CD4-positive, CD25-positive, alpha-beta regulatory T cell (primary cell): ENCODE measurements at regions not wholly inside any gene's neighbourhood (a gene's known extent, or its start where the extent isn't known, plus 50 kb on each side); places are given as distances from the start of the nearest gene placed in this dataset.

Experiments used
- ATAC-seq, 2 donors: fragments of 150-1000 bp; cut with Tn5 transposase; one replicate each; pipeline ENCODE4 v1.10.0; 2021; ENCODE audit warnings: low read depth in 2 of 2, moderate number of reproducible peaks in 2 of 2, moderate library complexity in 1 of 2
- DNase-seq, 3 donors: peaks; one replicate each; pipeline versions ENCODE4 v3.0.0 to v3.0.0-alpha.2; 2012 to 2022; ENCODE audit warnings: mixed read lengths in 1 of 3
- H3K27ac ChIP-seq: one replicate; pipeline ENCODE4 v1.7.0; 2013; ENCODE audit warnings: mild to moderate bottlenecking, low read length; ENCODE audit not compliant: insufficient read depth, poor library complexity, severe bottlenecking
- H3K27me3 ChIP-seq: one replicate; pipeline ENCODE4 v1.7.0; 2013; ENCODE audit warnings: low read length; ENCODE audit not compliant: control insufficient read depth, insufficient read depth
- H3K36me3 ChIP-seq: one replicate; pipeline ENCODE4 v1.7.0; 2013; ENCODE audit warnings: mild to moderate bottlenecking, low read length, moderate library complexity; ENCODE audit not compliant: control insufficient read depth, insufficient read depth
- H3K4me1 ChIP-seq: 2 replicates; pipeline ENCODE4 v1.7.0; 2013; ENCODE audit warnings: mild to moderate bottlenecking, low read length; ENCODE audit not compliant: insufficient read depth, control insufficient read depth, poor library complexity, severe bottlenecking
- H3K4me3 ChIP-seq: one replicate; pipeline ENCODE4 v1.7.0; 2013; ENCODE audit warnings: low read depth, mild to moderate bottlenecking, low read length, moderate library complexity
- H3K9me3 ChIP-seq, 2 experiments: 1 replicate in 1 of 2; 2 replicates in 1 of 2; pipeline ENCODE4 v1.7.0; 2013; ENCODE audit warnings: low read length in 2 of 2, mild to moderate bottlenecking in 1 of 2, moderate library complexity in 1 of 2; ENCODE audit not compliant: control insufficient read depth in 2 of 2
- H3K27ac Mint-ChIP-seq, 3 donors: one replicate each; pipeline ENCODE4 v1.8.0; 2020 to 2022; ENCODE audit warnings: mild to moderate bottlenecking in 3 of 3, mixed read lengths in 3 of 3, moderate library complexity in 2 of 3
- H3K27me3 Mint-ChIP-seq: one replicate; pipeline ENCODE4 v1.8.0; 2022; ENCODE audit warnings: mild to moderate bottlenecking, mixed read lengths
- H3K36me3 Mint-ChIP-seq: one replicate; pipeline ENCODE4 v1.8.0; 2020; ENCODE audit warnings: mixed read lengths
- H3K4me1 Mint-ChIP-seq, 4 donors: one replicate each; pipeline ENCODE4 v1.8.0; 2020 to 2022; ENCODE audit warnings: mixed read lengths in 4 of 4, mild to moderate bottlenecking in 1 of 4
- H3K4me3 Mint-ChIP-seq, 4 donors: one replicate each; pipeline ENCODE4 v1.8.0; 2020 to 2022; ENCODE audit warnings: mild to moderate bottlenecking in 4 of 4, mixed read lengths in 4 of 4, moderate library complexity in 3 of 4
- H3K9me3 Mint-ChIP-seq, 7 donors: one replicate each; pipeline ENCODE4 v1.8.0; 2020 to 2022; ENCODE audit warnings: mixed read lengths in 7 of 7, mild to moderate bottlenecking in 3 of 7, moderate library complexity in 2 of 7

GRCh38 chr1:184900507-184900906 is 73.8 kb downstream of the NIBAN1 start:
- peak overlapping the region in 1 of 4 donors; percentile 43 for H3K4me3 Mint-ChIP-seq
- ATAC-seq (no peak), DNase-seq (no peak)
- peaks cover 25 to 68% (median 51%) of the 10 kb centered on the region in 4 donors for H3K4me1 Mint-ChIP-seq
- H3K9me3 ChIP-seq = no peaks in the 10 kb centered on the region
- no peaks in the 10 kb centered on the region for H3K27me3 Mint-ChIP-seq
- peaks cover 0 to 4% (median 0%) of the 10 kb centered on the region in 7 donors for H3K9me3 Mint-ChIP-seq
- no peaks in the 10 kb centered on the region for H3K27me3 ChIP-seq
- H3K36me3 ChIP-seq = peaks cover 29% of the 10 kb centered on the region
- H3K4me3 ChIP-seq = no peak overlapping the region
- H3K27ac ChIP-seq = no peak overlapping the region
- peaks cover 20% of the 10 kb centered on the region for H3K36me3 Mint-ChIP-seq
- H3K4me1 ChIP-seq = peaks cover 19% of the 10 kb centered on the region
- H3K27ac Mint-ChIP-seq = peak overlapping the region in 1 of 3 donors; percentile 24

GRCh38 chr1:184896000-184896399 is 78.3 kb downstream of the NIBAN1 start:
- Mint-ChIP-seq H3K27me3 (no peaks in the 10 kb centered on the region), H3K27ac (peak overlapping the region in 2 of 3 donors; percentile 75 to 87), H3K4me3 (peak overlapping the region in 2 of 4 donors; percentile 32 to 48), H3K9me3 (peaks cover 0 to 3% (median 0%) of the 10 kb centered on the region in 7 donors), H3K4me1 (peaks cover 22 to 63% (median 52%) of the 10 kb centered on the region in 4 donors), H3K36me3 (peaks cover 29% of the 10 kb centered on the region)
- Histone ChIP-seq H3K27ac (peak overlapping the region; percentile 59), H3K27me3 (no peaks in the 10 kb centered on the region), H3K9me3 (no peaks in the 10 kb centered on the region), H3K4me1 (peaks cover 28% of the 10 kb centered on the region), H3K4me3 (peak overlapping the region; percentile 64), H3K36me3 (peaks cover 41% of the 10 kb centered on the region)
- DNase-seq = no peak
- ATAC-seq = no peak

GRCh38 chr1:184895086-184895485 is 79.2 kb downstream of the NIBAN1 start:
- Histone ChIP-seq H3K4me3 (peak overlapping the region; percentile 64), H3K27ac (peak overlapping the region; percentile 59), H3K4me1 (peaks cover 34% of the 10 kb centered on the region), H3K9me3 (no peaks in the 10 kb centered on the region), H3K36me3 (peaks cover 41% of the 10 kb centered on the region), H3K27me3 (no peaks in the 10 kb centered on the region)
- H3K36me3 Mint-ChIP-seq = peaks cover 29% of the 10 kb centered on the region
- H3K4me1 Mint-ChIP-seq = peaks cover 28 to 68% (median 57%) of the 10 kb centered on the region in 4 donors
- H3K27ac Mint-ChIP-seq = peak overlapping the region in 2 of 3 donors; percentile 12 to 45
- ATAC-seq (no peak), DNase-seq (no peak)
- peak overlapping the region in 3 of 4 donors; percentile 36 to 73 (median 41) for H3K4me3 Mint-ChIP-seq
- H3K27me3 Mint-ChIP-seq = no peaks in the 10 kb centered on the region
- H3K9me3 Mint-ChIP-seq = peaks cover 0 to 3% (median 0%) of the 10 kb centered on the region in 7 donors

GRCh38 chr1:184893695-184894094 is 80.6 kb downstream of the NIBAN1 start:
- peaks cover 32% of the 10 kb centered on the region for H3K36me3 Mint-ChIP-seq
- H3K4me1 Mint-ChIP-seq = peaks cover 33 to 75% (median 57%) of the 10 kb centered on the region in 4 donors

DNA sequence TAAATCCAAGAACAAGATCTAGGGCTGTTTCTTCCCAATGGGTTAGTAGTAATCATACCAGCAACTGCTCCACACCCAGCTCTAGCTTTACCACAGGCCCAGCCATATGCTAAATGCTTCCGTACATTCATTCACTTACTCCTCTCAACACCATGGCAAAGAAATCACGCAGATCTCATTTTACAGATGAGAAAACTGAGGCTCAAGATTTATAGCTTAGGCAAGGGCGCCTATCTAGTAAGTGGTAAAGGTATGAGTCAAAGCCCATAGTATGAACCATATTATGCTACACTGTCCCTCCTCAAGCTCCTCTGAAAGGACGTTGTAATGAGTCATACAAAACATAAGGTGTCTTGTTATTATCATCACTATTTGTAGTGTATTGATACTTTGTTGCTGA is 82.2 kb downstream of the NIBAN1 start:
- peaks cover 20% of the 10 kb centered on the region for H3K36me3 Mint-ChIP-seq
- DNase-seq (peak in 2 of 3 donors; percentile 46 to 64), ATAC-seq (peak; percentile 73 to 77)
- no peaks in the 10 kb centered on the region for H3K9me3 ChIP-seq
- no peaks in the 10 kb centered on the region for H3K9me3 Mint-ChIP-seq
- peak overlapping the region; percentile 93 for H3K27ac ChIP-seq
- peaks cover 33 to 74% (median 57%) of the 10 kb centered on the region in 4 donors for H3K4me1 Mint-ChIP-seq
- H3K27me3 Mint-ChIP-seq = no peaks in the 10 kb centered on the region
- H3K27me3 ChIP-seq = no peaks in the 10 kb centered on the region
- H3K36me3 ChIP-seq = peaks cover 28% of the 10 kb centered on the region
- peak overlapping the region; percentile 84 to 95 (median 86) for H3K27ac Mint-ChIP-seq
- peaks cover 45% of the 10 kb centered on the region for H3K4me1 ChIP-seq
- H3K4me3 ChIP-seq = peak overlapping the region; percentile 75
- H3K4me3 Mint-ChIP-seq = peak overlapping the region; percentile 1 to 66 (median 58)

More at GRCh38 chr1:184893695-184894094, 80.6 kb downstream of the NIBAN1 start:
- H3K9me3 Mint-ChIP-seq = peaks cover 0 to 3% (median 0%) of the 10 kb centered on the region in 7 donors
- H3K9me3 ChIP-seq = no peaks in the 10 kb centered on the region
- ATAC-seq = no peak
- peak overlapping the region in 2 of 4 donors; percentile 1 to 36 for H3K4me3 Mint-ChIP-seq
- H3K36me3 ChIP-seq = peaks cover 43% of the 10 kb centered on the region
- H3K27me3 ChIP-seq = no peaks in the 10 kb centered on the region
- peaks cover 45% of the 10 kb centered on the region for H3K4me1 ChIP-seq
- H3K4me3 ChIP-seq = no peak overlapping the region
- H3K27me3 Mint-ChIP-seq = no peaks in the 10 kb centered on the region
- peak overlapping the region; percentile 62 to 95 (median 72) for H3K27ac Mint-ChIP-seq
- H3K27ac ChIP-seq = peak overlapping the region; percentile 93
- DNase-seq = no peak

GRCh38 chr1:184891440-184891839 is 82.9 kb downstream of the NIBAN1 start:
- DNase-seq (no peak), ATAC-seq (no peak)
- Mint-ChIP-seq H3K36me3 (peaks cover 17% of the 10 kb centered on the region), H3K9me3 (peaks cover 0 to under 1% (median 0%) of the 10 kb centered on the region in 7 donors), H3K4me1 (peaks cover 32 to 69% (median 53%) of the 10 kb centered on the region in 4 donors), H3K27ac (peak overlapping the region; percentile 91 to 95 (median 94)), H3K27me3 (no peaks in the 10 kb centered on the region), H3K4me3 (peak overlapping the region; percentile 71 to 86 (median 75))
- H3K27ac ChIP-seq = peak overlapping the region; percentile 93
- peaks cover 45% of the 10 kb centered on the region for H3K4me1 ChIP-seq
- no peaks in the 10 kb centered on the region for H3K27me3 ChIP-seq
- H3K9me3 ChIP-seq = no peaks in the 10 kb centered on the region
- peaks cover 23% of the 10 kb centered on the region for H3K36me3 ChIP-seq
- peak overlapping the region; percentile 75 for H3K4me3 ChIP-seq

- Mint-ChIP-seq H3K4me1 (peaks cover 28 to 63% (median 45%) of the 10 kb centered on the region in 4 donors), H3K27me3 (no peaks in the 10 kb centered on the region), H3K9me3 (peaks cover 0 to 2% (median 0%) of the 10 kb centered on the region in 7 donors), H3K36me3 (peaks cover 26% of the 10 kb centered on the region), H3K4me3 (peak overlapping the region; percentile 71 to 86 (median 75)), H3K27ac (peak overlapping the region; percentile 91 to 95 (median 94))
- DNase-seq = peak; percentile 53 to 78 (median 67)
- peak; percentile 84 to 85 for ATAC-seq
- Histone ChIP-seq H3K4me1 (peaks cover 44% of the 10 kb centered on the region), H3K27me3 (no peaks in the 10 kb centered on the region), H3K4me3 (peak overlapping the region; percentile 75), H3K36me3 (peaks cover 23% of the 10 kb centered on the region), H3K9me3 (no peaks in the 10 kb centered on the region), H3K27ac (peak overlapping the region; percentile 93)
Observed at GRCh38 chr1:184890539-184890973, 83.8 kb downstream of the NIBAN1 start.

- no peaks in the 10 kb centered on the region for H3K9me3 ChIP-seq
- peaks cover 37% of the 10 kb centered on the region for H3K4me1 ChIP-seq
- H3K36me3 Mint-ChIP-seq = peaks cover 29% of the 10 kb centered on the region
- no peaks in the 10 kb centered on the region for H3K27me3 Mint-ChIP-seq
- ATAC-seq (no peak), DNase-seq (no peak)
- H3K9me3 Mint-ChIP-seq = peaks cover 0 to 2% (median 0%) of the 10 kb centered on the region in 7 donors
- peaks cover 27 to 60% (median 42%) of the 10 kb centered on the region in 4 donors for H3K4me1 Mint-ChIP-seq
- peak overlapping the region in 2 of 4 donors; percentile 71 to 74 for H3K4me3 Mint-ChIP-seq
- H3K4me3 ChIP-seq = peak overlapping the region; percentile 75
- H3K27me3 ChIP-seq = no peaks in the 10 kb centered on the region
- H3K36me3 ChIP-seq = peaks cover 23% of the 10 kb centered on the region
- peak overlapping the region; percentile 93 for H3K27ac ChIP-seq
- peak overlapping the region in 2 of 3 donors; percentile 94 to 95 for H3K27ac Mint-ChIP-seq
Observed at GRCh38 chr1:184889902-184890301, 84.4 kb downstream of the NIBAN1 start.
